OCI-M2 (cell line): ENCODE measurements at regions not wholly inside any gene's neighbourhood (a gene's known extent, or its start where the extent isn't known, plus 50 kb on each side); places are given as distances from the start of the nearest gene placed in this dataset.

Source experiments
- DNase-seq: peaks from one replicate; lab custom pipeline; 2025; ENCODE audit not compliant: unreplicated experiment; lab: John Stamatoyannopoulos, UW

DNA sequence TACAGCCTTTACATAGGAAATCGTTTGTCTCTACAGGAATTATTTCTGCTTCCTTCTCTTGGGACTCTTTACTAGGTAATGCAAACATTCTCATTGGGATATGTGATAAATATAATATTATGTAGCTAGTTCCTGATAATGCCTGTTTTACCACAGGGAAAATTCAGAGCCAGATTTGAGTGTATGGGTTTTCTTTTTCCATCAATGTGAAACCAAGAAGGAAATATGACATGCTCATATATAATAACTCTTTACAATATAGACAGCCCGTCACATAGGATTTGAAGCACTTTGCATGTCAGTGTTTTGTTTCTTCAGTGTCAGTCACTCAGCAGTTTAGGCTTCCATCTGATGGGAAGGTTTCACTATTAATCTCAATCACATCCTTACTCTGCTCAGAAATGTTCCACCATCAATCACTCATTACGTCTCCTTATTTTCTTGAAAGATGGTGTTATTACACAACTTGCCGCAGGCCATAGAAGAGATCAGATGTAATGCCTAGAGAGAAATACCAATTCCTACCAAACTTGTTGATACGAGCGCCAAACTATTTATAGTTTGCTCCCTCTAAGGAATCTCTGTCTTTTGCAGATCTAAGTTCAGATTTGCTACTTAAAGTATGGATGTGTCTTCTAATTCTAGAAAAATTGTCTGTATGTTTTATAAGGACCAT is 314.8 kb downstream of the DIPK2A start:
- no peak for DNase-seq

DNA sequence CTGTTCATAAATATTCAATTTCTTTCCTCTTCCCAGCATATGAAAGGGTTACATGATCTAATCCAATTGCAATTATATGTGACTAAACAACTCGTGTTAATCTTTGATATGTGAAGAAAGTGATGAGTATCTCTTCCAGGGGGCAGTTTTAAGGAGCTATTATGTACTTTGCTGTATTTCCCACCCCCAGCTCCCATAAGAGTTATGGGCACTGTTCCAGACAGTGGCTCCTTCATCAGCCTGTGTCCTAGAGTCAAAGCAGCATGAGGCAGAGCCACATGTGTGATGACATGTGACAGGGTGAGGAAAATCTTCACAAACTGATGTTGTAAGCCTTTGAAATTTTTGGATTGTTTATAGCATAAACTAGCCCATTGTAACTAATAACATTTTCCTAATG is 315.4 kb downstream of the DIPK2A start:
- no peak for DNase-seq

GRCh38 chr3:144289057-144289456 is 317.4 kb downstream of the DIPK2A start:
- DNase-seq = no peak

- DNase-seq = no peak
Measured at GRCh38 chr3:144294659-144295538, 323.3 kb downstream of the DIPK2A start.

DNA sequence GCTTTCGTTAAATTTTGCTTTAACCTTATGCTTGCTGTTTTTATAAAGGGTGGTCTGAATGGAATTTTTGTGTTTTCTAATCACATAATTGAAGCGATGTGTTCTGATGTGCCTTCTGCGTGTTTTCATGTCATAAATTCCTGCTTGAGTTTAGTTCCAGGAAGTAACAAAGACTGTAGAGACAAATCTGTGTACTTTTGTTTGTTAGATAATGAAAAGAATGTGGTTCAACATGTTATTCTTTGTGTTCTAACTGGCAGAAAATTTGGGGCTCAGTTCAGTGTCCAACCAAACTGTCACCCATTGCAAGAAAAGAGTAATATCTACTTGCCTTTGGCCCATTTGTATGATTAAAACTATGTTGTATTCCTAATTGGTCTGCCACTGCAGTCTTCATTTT is 324.0 kb downstream of the DIPK2A start:
- no peak for DNase-seq

- DNase-seq = no peak
Measured at GRCh38 chr3:144296808-144297207, 325.2 kb downstream of the DIPK2A start.

DNA sequence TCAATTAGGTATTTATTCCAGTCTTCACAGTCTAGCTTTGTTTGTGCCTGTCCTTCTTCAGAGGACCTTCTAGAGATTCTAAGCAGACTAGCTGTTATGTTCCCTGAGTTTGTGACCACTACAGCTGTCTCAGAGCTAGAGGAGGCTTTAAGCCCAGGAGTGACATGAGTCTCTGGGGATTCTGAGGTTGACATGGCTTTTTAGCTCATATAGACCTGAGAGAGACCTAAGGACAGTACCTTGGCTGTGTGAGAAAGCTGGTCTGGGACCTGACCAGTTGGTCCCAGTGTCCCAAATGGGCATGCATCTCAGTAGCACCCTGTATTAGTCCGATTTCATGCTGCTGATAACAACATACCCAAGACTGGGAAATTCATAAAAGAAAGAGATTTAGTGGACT is 330.2 kb downstream of the DIPK2A start:
- DNase-seq = no peak

GRCh38 chr3:144307951-144308350 is 336.3 kb downstream of the DIPK2A start:
- DNase-seq = no peak

GRCh38 chr3:144308396-144308795 is 336.8 kb downstream of the DIPK2A start:
- DNase-seq = no peak

DNA sequence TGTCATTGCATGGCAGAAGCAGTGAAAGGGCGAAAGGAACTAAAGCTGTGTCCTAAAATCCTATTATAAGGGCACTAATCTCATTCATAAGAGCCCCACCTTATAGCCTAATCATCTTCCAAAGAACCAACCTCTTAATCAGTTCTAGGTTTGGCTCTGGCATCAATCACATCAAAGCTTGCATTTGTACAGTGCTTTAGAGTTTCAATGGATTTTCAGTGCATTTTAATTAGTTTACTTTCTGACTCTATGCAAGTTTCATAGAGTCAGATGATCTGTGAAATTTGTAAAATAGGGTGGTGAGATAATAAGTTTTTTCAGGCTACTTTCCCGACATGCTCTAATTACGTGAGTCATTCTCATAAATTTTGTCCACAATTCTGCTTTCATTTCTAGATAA is 341.1 kb downstream of the DIPK2A start:
- DNase-seq = no peak

DNA sequence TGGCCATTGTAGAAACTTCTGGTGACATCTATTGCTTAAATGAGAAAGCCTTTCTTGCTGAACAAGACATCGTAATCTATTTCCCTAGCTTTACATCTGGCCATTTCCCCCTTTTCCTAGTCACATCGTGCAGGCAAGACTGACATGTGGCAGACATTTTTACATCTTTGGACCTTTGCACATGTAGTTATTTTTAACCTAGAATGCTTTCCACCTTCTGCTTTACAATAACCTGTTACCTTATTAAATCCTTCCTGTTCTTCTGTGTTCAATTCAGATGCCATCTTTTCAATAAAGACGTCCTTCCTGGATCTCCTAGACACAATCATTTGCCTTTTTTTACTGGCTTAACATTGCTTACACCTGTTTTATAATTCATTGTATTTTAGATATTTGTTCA is 343.3 kb downstream of the DIPK2A start:
- DNase-seq = no peak

- no peak for DNase-seq
Measured at GRCh38 chr3:144317961-144318360, 346.3 kb downstream of the DIPK2A start.

DNA sequence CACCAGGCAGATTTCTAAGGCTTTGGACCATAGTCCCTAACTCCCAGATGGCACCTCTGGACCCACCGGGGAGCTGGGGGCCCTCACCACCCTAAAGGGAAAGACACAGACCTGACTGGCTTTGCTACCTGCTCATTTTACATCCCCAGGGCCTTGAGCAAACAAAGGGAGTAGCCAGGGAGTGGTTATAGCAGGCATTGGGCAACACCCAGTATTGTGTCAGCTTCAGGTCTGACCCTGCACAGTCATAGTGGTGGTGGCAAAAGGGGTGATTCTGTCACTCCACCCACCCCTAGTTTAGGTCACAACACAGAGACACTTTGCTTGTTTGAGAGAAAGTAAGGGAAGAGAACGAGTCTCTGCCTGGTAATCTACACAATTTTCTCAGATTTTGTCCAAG is 352.5 kb downstream of the DIPK2A start:
- no peak for DNase-seq

GRCh38 chr3:144332868-144333267 is 361.2 kb downstream of the DIPK2A start:
- DNase-seq = no peak

GRCh38 chr3:144341471-144341870 is 369.8 kb downstream of the DIPK2A start:
- no peak for DNase-seq

GRCh38 chr3:144343343-144343742 is 371.7 kb downstream of the DIPK2A start:
- DNase-seq = no peak

GRCh38 chr3:144343777-144344176 is 372.2 kb downstream of the DIPK2A start:
- no peak for DNase-seq

- DNase-seq = no peak
Measured at GRCh38 chr3:144344925-144345548, 373.4 kb downstream of the DIPK2A start.

DNA sequence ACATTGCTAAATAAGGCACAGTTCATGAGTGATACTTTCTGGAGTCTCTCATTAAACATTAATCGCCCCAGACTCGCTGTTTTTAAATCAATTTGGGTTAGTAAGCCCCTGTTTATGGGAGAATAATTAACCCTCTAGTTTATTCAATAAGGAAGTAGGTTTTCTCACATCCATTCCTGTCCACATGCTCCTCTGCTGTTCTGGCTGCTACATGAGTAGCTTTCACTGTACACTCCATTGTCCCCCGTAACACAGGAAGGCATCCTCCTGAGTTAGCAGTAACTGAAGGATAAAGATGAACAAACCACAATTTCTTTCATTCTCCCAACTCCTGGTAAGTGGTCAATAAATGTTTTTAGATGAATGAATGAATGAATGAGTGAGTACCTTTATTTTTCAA is 378.5 kb downstream of the DIPK2A start:
- DNase-seq = no peak

DNA sequence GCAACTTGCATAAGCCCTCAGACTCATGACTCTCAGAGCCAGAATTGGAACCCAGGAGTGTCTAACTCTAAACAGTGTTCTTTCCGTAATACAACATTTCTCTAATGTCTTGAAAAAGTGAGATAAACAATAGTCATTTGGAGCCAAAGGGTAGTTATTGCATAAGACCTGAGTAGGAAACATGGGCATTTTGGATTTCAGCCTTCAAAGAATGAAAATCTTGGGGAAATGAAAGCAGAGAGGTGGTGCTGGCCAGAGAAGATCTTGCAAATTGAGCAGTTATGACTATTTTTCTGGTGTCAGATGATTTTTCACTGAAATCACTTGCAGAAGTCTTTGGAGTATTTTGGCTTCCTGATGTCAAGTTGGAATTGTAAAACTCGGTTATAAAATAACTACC is 379.4 kb downstream of the DIPK2A start:
- DNase-seq = no peak

- DNase-seq = no peak
Measured at GRCh38 chr3:144351773-144352365, 380.2 kb downstream of the DIPK2A start.

DNA sequence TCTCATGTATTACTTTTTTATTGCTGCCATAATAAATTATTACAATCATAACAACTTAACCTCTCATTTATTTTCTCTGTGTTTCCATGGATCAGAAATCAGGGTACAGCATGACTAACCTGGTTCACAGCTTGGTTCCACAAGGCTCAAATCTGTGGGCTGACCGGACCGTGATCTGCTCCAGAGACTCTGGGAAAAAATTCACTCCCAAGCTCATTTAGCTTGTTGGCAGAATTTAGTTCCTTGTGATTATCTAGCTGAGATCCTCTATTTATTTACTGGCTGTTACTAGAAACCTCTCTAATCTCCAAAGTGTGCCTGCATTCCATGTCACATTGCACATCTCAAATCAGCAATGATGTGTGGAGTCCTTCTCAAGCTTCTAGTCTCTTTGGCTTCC is 386.6 kb downstream of the DIPK2A start:
- no peak for DNase-seq
